Hematopoietic multipotent progenitor cell treated with erythropoietin and hydrocortisone succinate and interleukin-3 and kit ligand, for 6 days (in vitro differentiated cells): ENCODE measurements at regions not wholly inside any gene's neighbourhood (a gene's known extent, or its start where the extent isn't known, plus 50 kb on each side); places are given as distances from the start of the nearest gene placed in this dataset.

ENCODE experiments used
- DNase-seq: peaks from one replicate; pipeline ENCODE4 v3.0.0-alpha.2; 2015

GRCh38 chr17:77464988-77465357 lies 324.2 kb downstream of the SEC14L1 start:
- no peak for DNase-seq

- DNase-seq = peak; percentile 87
Measured at GRCh38 chr17:77465358-77466041, 324.7 kb downstream of the SEC14L1 start.

GRCh38 chr17:77466140-77466539 lies 325.4 kb downstream of the SEC14L1 start:
- no peak for DNase-seq

GRCh38 chr17:77466596-77467223 lies 325.9 kb downstream of the SEC14L1 start:
- DNase-seq = no peak

- no peak for DNase-seq
Measured at GRCh38 chr17:77467521-77467920, 326.8 kb downstream of the SEC14L1 start.

GRCh38 chr17:77468897-77469296 lies 328.1 kb downstream of the SEC14L1 start:
- no peak for DNase-seq

- no peak for DNase-seq
Measured at GRCh38 chr17:77470330-77470786, 329.6 kb downstream of the SEC14L1 start.

GRCh38 chr17:77470800-77471733 lies 330.3 kb downstream of the SEC14L1 start:
- DNase-seq = peak; percentile 38

GRCh38 chr17:77471984-77472461 lies 331.3 kb downstream of the SEC14L1 start:
- DNase-seq = peak; percentile 66

- DNase-seq = no peak
Measured at GRCh38 chr17:77472468-77473310, 331.9 kb downstream of the SEC14L1 start.

GRCh38 chr17:77473615-77474226 lies 333.0 kb downstream of the SEC14L1 start:
- DNase-seq = no peak

GRCh38 chr17:77474292-77474988 lies 333.7 kb downstream of the SEC14L1 start:
- no peak for DNase-seq

GRCh38 chr17:77475016-77475976 lies 334.5 kb downstream of the SEC14L1 start:
- DNase-seq = peak; percentile 56

GRCh38 chr17:77476006-77476405 lies 335.2 kb downstream of the SEC14L1 start:
- no peak for DNase-seq

- no peak for DNase-seq
Measured at GRCh38 chr17:77476498-77476897, 335.7 kb downstream of the SEC14L1 start.

- no peak for DNase-seq
Measured at GRCh38 chr17:77476931-77477805, 336.4 kb downstream of the SEC14L1 start.

- no peak for DNase-seq
Measured at GRCh38 chr17:77478281-77478680, 337.5 kb downstream of the SEC14L1 start.

- DNase-seq = no peak
Measured at GRCh38 chr17:77478899-77479298, 338.1 kb downstream of the SEC14L1 start.
